ENCODE measurements at regions not wholly inside any gene's neighbourhood (a gene's known extent, or its start where the extent isn't known, plus 50 kb on each side); places are given as distances from the start of the nearest gene placed in this dataset.

DNA sequence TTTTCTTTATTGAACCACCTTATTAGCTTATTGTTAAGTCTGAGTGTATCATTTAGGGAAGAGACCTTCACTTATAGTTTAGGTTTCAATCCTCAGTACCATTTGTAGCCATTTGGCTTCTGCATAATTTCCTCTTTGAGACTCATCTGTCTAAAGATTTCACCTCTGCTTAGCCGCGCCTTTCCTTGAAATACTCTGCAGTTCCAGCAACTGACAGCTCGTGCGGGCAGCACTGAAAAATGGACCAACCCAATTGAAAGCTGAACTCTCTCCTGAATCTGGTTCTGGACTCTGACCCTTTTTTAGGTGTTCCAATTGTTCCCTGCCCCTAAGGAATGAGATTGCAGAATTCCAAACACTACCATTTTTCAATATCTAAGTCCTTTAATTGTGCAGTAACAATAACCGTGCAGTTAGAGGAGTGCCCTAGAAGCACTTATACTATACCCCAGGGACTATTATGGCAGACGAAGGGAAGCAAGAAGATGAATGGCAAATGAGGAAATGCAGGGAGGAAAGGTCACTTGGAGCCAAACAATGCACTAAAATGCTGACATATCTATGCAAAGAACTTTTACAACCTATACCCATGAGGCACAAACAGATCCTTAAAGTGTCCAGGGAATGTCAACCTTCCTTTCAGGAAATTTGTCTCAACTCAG is 50.1 kb upstream of the PDE4D start:
- intact Hi-C loops (cut with DNase I; ENCODE audit: low total_unique reads), result no loop called here
- Histone ChIP-seq H3K9me3 (no peaks in the 10 kb centered on the region), H3K4me1 (no peaks in the 10 kb centered on the region), H3K27ac (no peak overlapping the region), H3K36me3 (no peaks in the 10 kb centered on the region), H3K27me3 (replicated peaks in 1 of 7) (no peaks in the 10 kb centered on the region), H3K4me3 (no peak overlapping the region)
- WGBS, 5 donors, result 64 to 85% (median 78%) methylated on average over 6 of the region's 6 CpGs
- no peak for TF ChIP-seq POLR2A (IDR thresholded peaks at IDR 0.05)
- TF ChIP-seq CTCF (IDR thresholded peaks at IDR 0.05 in 8 of 11, conservative IDR thresholded peaks at IDR 0.05 in 3 of 11), result no peak
- TF ChIP-seq POLR2AphosphoS5 (IDR thresholded peaks at IDR 0.05), result no peak
- no peak for DNase-seq

Small RNAs in the stretch of these regions (small RNA-seq; reads per million reads assigned to genes)
- 0 reads per million in 4 donors for gene RNU6-806P

Data from spleen (tissue), 11 donors.